Breast epithelium (tissue), 3 donors: ENCODE measurements at regions not wholly inside any gene's neighbourhood (a gene's known extent, or its start where the extent isn't known, plus 50 kb on each side); places are given as distances from the start of the nearest gene placed in this dataset.

Experiments
- POLR2A ChIP-seq: fragments of 450-650 bp; IDR thresholded peaks from one replicate; pipeline ENCODE4 v1.6.1; 2016; ENCODE audit warnings: antibody characterized with exemption, mild to moderate bottlenecking, moderate library complexity
- TF ChIP-seq, protein P1 (sequence below), 3 donors: fragments of 450-650 bp; IDR thresholded peaks; one replicate each; pipeline ENCODE4 v1.5.1; 2016 to 2017; ENCODE audit warnings: antibody characterized with exemption in 3 of 3, mild to moderate bottlenecking in 3 of 3, moderate library complexity in 3 of 3

DNA sequence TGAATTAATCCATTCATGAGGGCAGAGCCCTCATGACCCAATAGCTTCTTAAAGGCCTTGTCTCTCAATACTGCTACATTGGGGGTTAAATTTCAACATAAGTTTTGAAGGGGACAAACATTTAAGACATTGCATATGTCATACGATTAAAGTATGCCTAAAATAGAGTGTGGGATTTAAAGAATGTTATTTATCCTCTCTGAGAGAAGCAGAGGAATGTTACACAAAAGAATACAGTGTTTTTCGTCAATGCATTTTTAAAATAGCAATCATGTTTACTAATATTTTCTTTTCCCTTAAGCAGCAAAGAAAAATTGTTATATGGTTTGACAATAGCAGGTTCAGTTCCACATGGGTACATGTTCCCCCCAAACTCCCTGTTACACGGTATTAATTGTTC lies 363.1 kb downstream of the NUP35 start:
- TF ChIP-seq POLR2A: no peak
- TF ChIP-seq, protein P1, sequence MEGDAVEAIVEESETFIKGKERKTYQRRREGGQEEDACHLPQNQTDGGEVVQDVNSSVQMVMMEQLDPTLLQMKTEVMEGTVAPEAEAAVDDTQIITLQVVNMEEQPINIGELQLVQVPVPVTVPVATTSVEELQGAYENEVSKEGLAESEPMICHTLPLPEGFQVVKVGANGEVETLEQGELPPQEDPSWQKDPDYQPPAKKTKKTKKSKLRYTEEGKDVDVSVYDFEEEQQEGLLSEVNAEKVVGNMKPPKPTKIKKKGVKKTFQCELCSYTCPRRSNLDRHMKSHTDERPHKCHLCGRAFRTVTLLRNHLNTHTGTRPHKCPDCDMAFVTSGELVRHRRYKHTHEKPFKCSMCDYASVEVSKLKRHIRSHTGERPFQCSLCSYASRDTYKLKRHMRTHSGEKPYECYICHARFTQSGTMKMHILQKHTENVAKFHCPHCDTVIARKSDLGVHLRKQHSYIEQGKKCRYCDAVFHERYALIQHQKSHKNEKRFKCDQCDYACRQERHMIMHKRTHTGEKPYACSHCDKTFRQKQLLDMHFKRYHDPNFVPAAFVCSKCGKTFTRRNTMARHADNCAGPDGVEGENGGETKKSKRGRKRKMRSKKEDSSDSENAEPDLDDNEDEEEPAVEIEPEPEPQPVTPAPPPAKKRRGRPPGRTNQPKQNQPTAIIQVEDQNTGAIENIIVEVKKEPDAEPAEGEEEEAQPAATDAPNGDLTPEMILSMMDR (IDR thresholded peaks at IDR 0.05): no peak
